ACC112 (cell line): ENCODE measurements at regions not wholly inside any gene's neighbourhood (a gene's known extent, or its start where the extent isn't known, plus 50 kb on each side); places are given as distances from the start of the nearest gene placed in this dataset.

ENCODE experiments used
- H2AFZ ChIP-seq: fragments of 200-600 bp; sonication (generic); one replicate; pipeline ENCODE4 v1.6.0; 2017; ENCODE audit warnings: antibody characterized with exemption, low read length; ENCODE audit not compliant: unreplicated experiment
- H3K27ac ChIP-seq: fragments of 200-600 bp; sonication (generic); 2 replicates; pipeline ENCODE4 v1.5.1; 2014; ENCODE audit warnings: low read depth, mild to moderate bottlenecking, antibody characterized with exemption, low read length, moderate library complexity
- H3K27me3 ChIP-seq: fragments of 200-600 bp; sonication (generic); 2 replicates; pipeline ENCODE4 v1.6.1; 2014; ENCODE audit warnings: mild to moderate bottlenecking, antibody characterized with exemption, low read length, moderate library complexity, mixed read lengths; ENCODE audit not compliant: insufficient read depth
- H3K36me3 ChIP-seq: fragments of 200-600 bp; sonication (generic); 2 replicates; pipeline ENCODE4 v1.6.1; 2016; ENCODE audit warnings: mild to moderate bottlenecking, antibody characterized with exemption, low read length, moderate library complexity, mixed read lengths; ENCODE audit not compliant: insufficient read depth
- H3K4me1 ChIP-seq: fragments of 200-600 bp; sonication (generic); one replicate; pipeline ENCODE4 v1.6.1; 2016; ENCODE audit warnings: low read length, mixed read lengths; ENCODE audit not compliant: insufficient read depth, unreplicated experiment, control insufficient read depth
- H3K4me3 ChIP-seq: fragments of 200-600 bp; sonication (generic); 2 replicates; pipeline ENCODE4 v1.5.1; 2014; ENCODE audit warnings: mild to moderate bottlenecking, low read depth, low read length
- H3K79me2 ChIP-seq: fragments of 200-600 bp; sonication (generic); one replicate; pipeline ENCODE4 v1.6.0; 2016; ENCODE audit warnings: low read length; ENCODE audit not compliant: control insufficient read depth, unreplicated experiment, insufficient read depth

- no peak overlapping the region for H2AFZ ChIP-seq
- no peak overlapping the region for H3K27ac ChIP-seq
- no peaks in the 10 kb centered on the region for H3K27me3 ChIP-seq
- no peak overlapping the region for H3K4me3 ChIP-seq
- no peaks in the 10 kb centered on the region for H3K4me1 ChIP-seq
- no peaks in the 10 kb centered on the region for H3K36me3 ChIP-seq
- H3K79me2 ChIP-seq: no peaks in the 10 kb centered on the region
Measured at GRCh38 chr12:13564266-13564810, 367.8 kb downstream of the EMP1 start.

GRCh38 chr12:13563743-13564125 is 367.2 kb downstream of the EMP1 start:
- H3K36me3 ChIP-seq: no peaks in the 10 kb centered on the region
- H2AFZ ChIP-seq: no peak overlapping the region
- H3K27me3 ChIP-seq: no peaks in the 10 kb centered on the region

GRCh38 chr12:13562915-13563742 is 366.6 kb downstream of the EMP1 start:
- H3K27me3 ChIP-seq: no peaks in the 10 kb centered on the region
- H3K36me3 ChIP-seq: no peaks in the 10 kb centered on the region
- H3K4me3 ChIP-seq: no peak overlapping the region

More at GRCh38 chr12:13563743-13564125, 367.2 kb downstream of the EMP1 start:
- Histone ChIP-seq H3K27ac (no peak overlapping the region), H3K4me1 (no peaks in the 10 kb centered on the region), H3K4me3 (no peak overlapping the region), H3K79me2 (no peaks in the 10 kb centered on the region)

GRCh38 chr12:13561923-13562322 is 365.4 kb downstream of the EMP1 start:
- Histone ChIP-seq H3K36me3 (no peaks in the 10 kb centered on the region), H3K27me3 (no peaks in the 10 kb centered on the region), H3K79me2 (no peaks in the 10 kb centered on the region), H3K4me3 (no peak overlapping the region), H3K27ac (no peak overlapping the region), H2AFZ (no peak overlapping the region), H3K4me1 (no peaks in the 10 kb centered on the region)

More at GRCh38 chr12:13562915-13563742, 366.6 kb downstream of the EMP1 start:
- H3K4me1 ChIP-seq: no peaks in the 10 kb centered on the region
- H3K27ac ChIP-seq: no peak overlapping the region
- no peak overlapping the region for H2AFZ ChIP-seq
- H3K79me2 ChIP-seq: no peaks in the 10 kb centered on the region

GRCh38 chr12:13559318-13559978 is 362.9 kb downstream of the EMP1 start:
- Histone ChIP-seq H3K27ac (no peak overlapping the region), H2AFZ (no peak overlapping the region), H3K4me3 (no peak overlapping the region), H3K79me2 (no peaks in the 10 kb centered on the region), H3K4me1 (no peaks in the 10 kb centered on the region), H3K27me3 (no peaks in the 10 kb centered on the region), H3K36me3 (no peaks in the 10 kb centered on the region)

GRCh38 chr12:13552830-13553229 is 356.3 kb downstream of the EMP1 start:
- H3K4me3 ChIP-seq: no peak overlapping the region
- no peak overlapping the region for H3K27ac ChIP-seq
- no peaks in the 10 kb centered on the region for H3K36me3 ChIP-seq
- H3K27me3 ChIP-seq: peaks cover 4% of the 10 kb centered on the region; the same call in 1 of the 2 replicates
- H2AFZ ChIP-seq: no peak overlapping the region
- no peaks in the 10 kb centered on the region for H3K79me2 ChIP-seq
- H3K4me1 ChIP-seq: no peaks in the 10 kb centered on the region

GRCh38 chr12:13547283-13547682 is 350.8 kb downstream of the EMP1 start:
- no peak overlapping the region for H3K27ac ChIP-seq
- H3K4me1 ChIP-seq: no peaks in the 10 kb centered on the region
- no peaks in the 10 kb centered on the region for H3K79me2 ChIP-seq
- no peaks in the 10 kb centered on the region for H3K36me3 ChIP-seq
- no peak overlapping the region for H3K4me3 ChIP-seq
- H3K27me3 ChIP-seq: peaks cover 16% of the 10 kb centered on the region; the same call in 1 of the 2 replicates
- H2AFZ ChIP-seq: no peak overlapping the region

GRCh38 chr12:13546231-13546630 is 349.7 kb downstream of the EMP1 start:
- H3K79me2 ChIP-seq: no peaks in the 10 kb centered on the region
- peaks cover 12% of the 10 kb centered on the region; the same call in 1 of the 2 replicates for H3K27me3 ChIP-seq
- no peaks in the 10 kb centered on the region for H3K36me3 ChIP-seq
- no peaks in the 10 kb centered on the region for H3K4me1 ChIP-seq
- no peak overlapping the region for H2AFZ ChIP-seq
- H3K27ac ChIP-seq: no peak overlapping the region
- no peak overlapping the region for H3K4me3 ChIP-seq

GRCh38 chr12:13539051-13539450 is 342.5 kb downstream of the EMP1 start:
- Histone ChIP-seq H3K4me3 (no peak overlapping the region), H3K4me1 (no peaks in the 10 kb centered on the region), H2AFZ (no peak overlapping the region), H3K27ac (no peak overlapping the region), H3K36me3 (no peaks in the 10 kb centered on the region), H3K27me3 (peaks cover 23% of the 10 kb centered on the region; the same call in 1 of the 2 replicates), H3K79me2 (no peaks in the 10 kb centered on the region)

- no peaks in the 10 kb centered on the region for H3K79me2 ChIP-seq
- H3K4me3 ChIP-seq: no peak overlapping the region
- no peak overlapping the region for H3K27ac ChIP-seq
- H3K4me1 ChIP-seq: no peaks in the 10 kb centered on the region
- H3K27me3 ChIP-seq: peaks cover 31% of the 10 kb centered on the region; the same call in 1 of the 2 replicates
- no peak overlapping the region for H2AFZ ChIP-seq
- no peaks in the 10 kb centered on the region for H3K36me3 ChIP-seq
Measured at GRCh38 chr12:13538136-13538535, 341.6 kb downstream of the EMP1 start.
